ENCODE measurements at regions not wholly inside any gene's neighbourhood (a gene's known extent, or its start where the extent isn't known, plus 50 kb on each side); places are given as distances from the start of the nearest gene placed in this dataset.

- TF ChIP-seq POLR2A (IDR thresholded peaks at IDR 0.05; ENCODE audit: low read depth, low read length) (0 out of 2 replicates have a peak, but pooled peaks have one; percentile 18), CTCF (conservative IDR thresholded peaks at IDR 0.05; ENCODE audit: low read depth, low read length) (no peak), ELK1 (IDR thresholded peaks at IDR 0.05; ENCODE audit: borderline replicate concordance, low read depth, low read length) (no peak), MAFK (IDR thresholded peaks at IDR 0.05; ENCODE audit: low read depth, low read length) (no peak)
These were observed 574.7 kb downstream of the TBC1D22A start for GRCh38 chr22:47337161-47337621.

All from IMR-90 (cell line).